HCT116 (cell line): ENCODE measurements at regions not wholly inside any gene's neighbourhood (a gene's known extent, or its start where the extent isn't known, plus 50 kb on each side); places are given as distances from the start of the nearest gene placed in this dataset.

Experiments
- ATAC-seq: fragments of 200-7000 bp; cut with Tn5 transposase; 2 replicates; pipeline ENCODE4 v1.9.1; 2020; ENCODE audit warnings: mild to moderate bottlenecking, moderate library complexity
- BruUV-seq: library from RNA; stranded (reverse); fragments of 400-500 nt; replicated peaks from 2 replicates; lab custom pipeline; 2021; lab: Mats Ljungman, UMichigan
- CTCF ChIA-PET: fragments of 300-600 bp; sonication (Branson Sonifier 250); formaldehyde crosslinking; loops from one replicate; lab custom pipeline; 2021; ENCODE audit warnings: antibody characterized with exemption; lab: Charles Lee
- POLR2A ChIA-PET: fragments of 300-600, 350-600 bp; sonication (Branson Sonifier 250); formaldehyde crosslinking; loops from one replicate; lab custom pipeline; 2021; ENCODE audit warnings: antibody characterized with exemption; lab: Charles Lee
- RAD21 ChIA-PET, 2 experiments: fragments of 300-600 bp; sonication (Branson Sonifier 250); formaldehyde crosslinking; loops; one replicate each; lab custom pipeline; 2023; ENCODE audit warnings: low total read pairs in 2 of 2; ENCODE audit not compliant: uncharacterized antibody in 2 of 2, unreplicated experiment in 2 of 2, low non-redundant PET in 1 of 2; lab: Charles Lee
- DNase-seq: peaks from one replicate; pipeline ENCODE4 v3.0.0-alpha.2; 2010; ENCODE audit warnings: low read depth, low spot score
- H2AFZ ChIP-seq: fragments of 200-600 bp; shearing (Covaris generic), sonication (generic); 2 replicates; pipeline ENCODE4 v1.6.1; 2017; ENCODE audit warnings: low read depth, mixed run types, mixed read lengths, antibody characterized with exemption, low read length; ENCODE audit not compliant: poor library complexity, severe bottlenecking
- H3K27ac ChIP-seq: 2 replicates; pipeline ENCODE4 v1.5.1; 2012; ENCODE audit warnings: low read depth, low read length
- H3K27me3 ChIP-seq: fragments of 200-600 bp; sonication (generic); 2 replicates; pipeline ENCODE4 v1.6.1; 2016; ENCODE audit warnings: mixed run types, low read length, mixed read lengths; ENCODE audit not compliant: insufficient read depth
- H3K36me3 ChIP-seq, 2 experiments: fragments of 200-500 bp in 1 of 2; fragments of 200-600 bp in 1 of 2; sonication (Bioruptor generic) in 1 of 2; sonication (generic) in 1 of 2; 2 replicates each; pipeline versions ENCODE4 v1.5.1 to v1.6.1; 2014 to 2016; ENCODE audit warnings: low read length in 2 of 2, inconsistent platforms in 1 of 2, mixed read lengths in 1 of 2, mixed run types in 1 of 2; ENCODE audit not compliant: insufficient read depth in 2 of 2, control insufficient read depth in 1 of 2
- H3K4me1 ChIP-seq, 2 experiments: fragments of 200-600 bp in 1 of 2; sonication (generic) in 1 of 2; 2 replicates each; pipeline versions ENCODE4 v1.5.1 to v1.6.1; 2012 to 2017; ENCODE audit warnings: low read length in 2 of 2, inconsistent platforms in 1 of 2, mild to moderate bottlenecking in 1 of 2, mixed read lengths in 1 of 2, mixed run types in 1 of 2, moderate library complexity in 1 of 2; ENCODE audit not compliant: insufficient read depth in 2 of 2, control insufficient read depth in 1 of 2
- H3K4me2 ChIP-seq: fragments of 200-600 bp; sonication (generic); 2 replicates; pipeline ENCODE4 v1.6.1; 2017; ENCODE audit warnings: mixed run types, low read length, mixed read lengths
- H3K4me3 ChIP-seq, 2 experiments: fragments of 200-600 bp in 1 of 2; sonication (generic) in 1 of 2; replicated peaks in 1 of 2; 2 replicates each; pipeline ENCODE4 v1.5.1; 2011 to 2016; ENCODE audit warnings: low read length in 2 of 2, control low read depth in 1 of 2, low read depth in 1 of 2, mild to moderate bottlenecking in 1 of 2, mixed read lengths in 1 of 2, mixed run types in 1 of 2
- H3K79me2 ChIP-seq: fragments of 200-600 bp; sonication (generic); 2 replicates; pipeline ENCODE4 v1.6.1; 2017; ENCODE audit warnings: mild to moderate bottlenecking, mixed run types, low read length, moderate library complexity, mixed read lengths; ENCODE audit not compliant: insufficient read depth
- H3K9ac ChIP-seq: fragments of 200-600 bp; sonication (generic); 2 replicates; pipeline ENCODE4 v1.6.1; 2016; ENCODE audit warnings: low read length, mixed read lengths
- H3K9me2 ChIP-seq: fragments of 200-600 bp; sonication (generic), shearing (Covaris generic); 2 replicates; pipeline ENCODE4 v1.6.1; 2017; ENCODE audit warnings: mixed run types, mild to moderate bottlenecking, moderate library complexity; ENCODE audit not compliant: insufficient read depth
- H3K9me3 ChIP-seq, 2 experiments: fragments of 200-500 bp in 1 of 2; fragments of 200-600 bp in 1 of 2; sonication (Bioruptor generic) in 1 of 2; sonication (generic) in 1 of 2; 2 replicates each; pipeline ENCODE4 v1.6.1; 2014 to 2017; ENCODE audit warnings: low read length in 2 of 2, mixed read lengths in 2 of 2, inconsistent platforms in 1 of 2, low read depth in 1 of 2, mild to moderate bottlenecking in 1 of 2, mixed run types in 1 of 2, moderate library complexity in 1 of 2; ENCODE audit not compliant: control insufficient read depth in 1 of 2, insufficient read depth in 1 of 2
- H4K20me1 ChIP-seq: fragments of 200-600 bp; sonication (generic), shearing (Covaris generic); 2 replicates; pipeline ENCODE4 v1.6.1; 2017; ENCODE audit warnings: mixed run types, mild to moderate bottlenecking, moderate library complexity; ENCODE audit not compliant: insufficient read depth
- ATF3 ChIP-seq: IDR thresholded peaks from 2 replicates; pipeline ENCODE4 v1.6.1; 2012
- CBX3 ChIP-seq: IDR thresholded peaks from 2 replicates; pipeline ENCODE4 v1.6.1; 2012; ENCODE audit warnings: low read depth
- CEBPB ChIP-seq: IDR thresholded peaks from 2 replicates; pipeline ENCODE4 v1.6.1; 2012; ENCODE audit warnings: low read depth
- CTCF ChIP-seq, 3 experiments: fragments of 200-600 bp in 1 of 3; sonication (generic) in 1 of 3; IDR thresholded peaks in 2 of 3; conservative IDR thresholded peaks in 1 of 3; 2 replicates each; pipeline ENCODE4 v1.5.1; 2012 to 2017; ENCODE audit warnings: low read depth in 2 of 3, low read length in 2 of 3, antibody characterized with exemption in 1 of 3, borderline replicate concordance in 1 of 3, control low read depth in 1 of 3, mild to moderate bottlenecking in 1 of 3, mixed read lengths in 1 of 3, mixed run types in 1 of 3, moderate library complexity in 1 of 3; ENCODE audit not compliant: insufficient read depth in 1 of 3
- EGR1 ChIP-seq: IDR thresholded peaks from 2 replicates; pipeline ENCODE4 v1.6.1; 2012; ENCODE audit warnings: low read depth
- EZH2 ChIP-seq: fragments of 200-600 bp; sonication (generic); IDR thresholded peaks from 2 replicates; pipeline ENCODE4 v1.6.1; 2017; ENCODE audit warnings: antibody characterized with exemption, mixed run types
- EZH2phosphoT487 ChIP-seq: fragments of 200-600 bp; IDR thresholded peaks from 2 replicates; pipeline ENCODE4 v1.6.1; 2018; ENCODE audit warnings: antibody characterized with exemption, borderline replicate concordance
- FOSL1 ChIP-seq: IDR thresholded peaks from 2 replicates; pipeline ENCODE4 v1.6.1; 2012; ENCODE audit warnings: low read depth
- JUND ChIP-seq: IDR thresholded peaks from 2 replicates; pipeline ENCODE4 v1.6.1; 2012
- MAX ChIP-seq: IDR thresholded peaks from 2 replicates; pipeline ENCODE4 v1.6.1; 2012
- POLR2A ChIP-seq: IDR thresholded peaks from 2 replicates; pipeline ENCODE4 v1.7.0; 2011; ENCODE audit warnings: borderline replicate concordance; ENCODE audit not compliant: insufficient read depth, insufficient read length; ENCODE audit errors: extremely low read depth
- POLR2AphosphoS5 ChIP-seq: IDR thresholded peaks from 2 replicates; pipeline ENCODE4 v1.6.1; 2011; ENCODE audit warnings: mild to moderate bottlenecking, low read depth, low read length, moderate library complexity
- RAD21 ChIP-seq: IDR thresholded peaks from 2 replicates; pipeline ENCODE4 v1.6.1; 2012; ENCODE audit warnings: low read depth, mild to moderate bottlenecking
- SIN3A ChIP-seq: IDR thresholded peaks from 2 replicates; pipeline ENCODE4 v1.6.1; 2012; ENCODE audit warnings: low read depth
- SP1 ChIP-seq: IDR thresholded peaks from 2 replicates; pipeline ENCODE4 v1.6.1; 2012; ENCODE audit warnings: low read depth
- YY1 ChIP-seq: IDR thresholded peaks from 2 replicates; pipeline ENCODE4 v1.6.1; 2011; ENCODE audit warnings: low read length, low read depth, moderate library complexity, mild to moderate bottlenecking; ENCODE audit not compliant: insufficient replicate concordance; ENCODE audit errors: extremely low read depth
- ZFX ChIP-seq: fragments of 450-650 bp; IDR thresholded peaks from 2 replicates; pipeline ENCODE4 v1.6.1; 2017
- ZNF274 ChIP-seq: fragments of 200-500 bp; sonication (Bioruptor generic); IDR thresholded peaks from 2 replicates; pipeline ENCODE4 v1.6.1; 2014; ENCODE audit warnings: mild to moderate bottlenecking, low read depth, low read length, inconsistent platforms
- intact Hi-C: fragments of 100-400 bp; cut with micrococcal nuclease; formaldehyde crosslinking; loops from 2 replicates; pipeline ENCODE4 v1.10.0; 2022

- Histone ChIP-seq H4K20me1 (no peaks in the 10 kb centered on the region), H3K9me3 (no peaks in the 10 kb centered on the region), H3K4me2 (no peak overlapping the region), H3K27ac (no peak overlapping the region), H3K36me3 (no peaks in the 10 kb centered on the region), H3K4me1 (no peaks in the 10 kb centered on the region), H3K4me3 (no peak overlapping the region), H2AFZ (no peak overlapping the region), H3K9ac (no peak overlapping the region), H3K79me2 (no peaks in the 10 kb centered on the region), H3K9me2 (no peaks in the 10 kb centered on the region), H3K27me3 (no peaks in the 10 kb centered on the region)
- ATAC-seq (no peak), DNase-seq (no peak)
- intact Hi-C loops: no loop called here
- no TSS peak for BruUV-seq
- RAD21 ChIA-PET: no interaction called here
- POLR2A ChIA-PET: no interaction called here
- CTCF ChIA-PET: no interaction called here
- no peak for TF ChIP-seq POLR2A
- TF ChIP-seq MAX: no peak
- no peak for TF ChIP-seq SIN3A
- no peak for TF ChIP-seq ZFX
- TF ChIP-seq EZH2phosphoT487: no peak
- no peak for TF ChIP-seq EGR1
- TF ChIP-seq POLR2AphosphoS5: no peak
- TF ChIP-seq YY1: no peak
- no peak for TF ChIP-seq CBX3
- TF ChIP-seq CTCF (IDR thresholded peaks at IDR 0.05 in 2 of 3, conservative IDR thresholded peaks at IDR 0.05 in 1 of 3; ENCODE audit: borderline replicate concordance in 1 of 3, insufficient read depth in 1 of 3, low read depth in 2 of 3, low read length in 2 of 3): no peak
- no peak for TF ChIP-seq SP1
- no peak for TF ChIP-seq FOSL1
- TF ChIP-seq EZH2: no peak
- TF ChIP-seq CEBPB: no peak
- no peak for TF ChIP-seq RAD21
- TF ChIP-seq ZNF274: no peak
- TF ChIP-seq JUND: no peak
- TF ChIP-seq ATF3: no peak
Measured at GRCh38 chr2:51350100-51350499, 318.2 kb upstream of the NRXN1 start.
